ENCODE measurements at regions not wholly inside any gene's neighbourhood (a gene's known extent, or its start where the extent isn't known, plus 50 kb on each side); places are given as distances from the start of the nearest gene placed in this dataset.
A peak's percentile ranks its signal among the peaks of the same experiment; 100 is the strongest.

- DNase-seq = no peak
Measured at GRCh38 chr13:109976206-109976997, 190.0 kb upstream of the IRS2 start.

GRCh38 chr13:109974354-109974753 is 188.0 kb upstream of the IRS2 start:
- no peak for DNase-seq

- no peak for DNase-seq
Measured at GRCh38 chr13:109973279-109973678, 186.9 kb upstream of the IRS2 start.

- DNase-seq = no peak
Measured at GRCh38 chr13:109971456-109972090, 185.2 kb upstream of the IRS2 start.

- no peak for DNase-seq
Measured at GRCh38 chr13:109971006-109971405, 184.6 kb upstream of the IRS2 start.

- peak; percentile 1 to 34 for DNase-seq
Measured at GRCh38 chr13:109968876-109969577, 182.6 kb upstream of the IRS2 start.

- no peak for DNase-seq
Measured at GRCh38 chr13:109963960-109964563, 177.7 kb upstream of the IRS2 start.

GRCh38 chr13:109963384-109963783 is 177.0 kb upstream of the IRS2 start:
- DNase-seq = no peak

- no peak for DNase-seq
Measured at GRCh38 chr13:109959903-109960302, 173.5 kb upstream of the IRS2 start.

GRCh38 chr13:109957875-109958274 is 171.5 kb upstream of the IRS2 start:
- no peak for DNase-seq

GRCh38 chr13:109955598-109955997 is 169.2 kb upstream of the IRS2 start:
- DNase-seq = no peak

GRCh38 chr13:109954441-109954840 is 168.1 kb upstream of the IRS2 start:
- DNase-seq = no peak

GRCh38 chr13:109951491-109951890 is 165.1 kb upstream of the IRS2 start:
- no peak for DNase-seq

- no peak for DNase-seq
Measured at GRCh38 chr13:109949397-109949796, 163.0 kb upstream of the IRS2 start.

- DNase-seq = no peak
Measured at GRCh38 chr13:109947006-109947405, 160.6 kb upstream of the IRS2 start.

GRCh38 chr13:109945206-109945960 is 159.0 kb upstream of the IRS2 start:
- no peak for DNase-seq

GRCh38 chr13:109941951-109942350 is 155.6 kb upstream of the IRS2 start:
- DNase-seq = no peak

- no peak for DNase-seq
Measured at GRCh38 chr13:109941221-109941620, 154.8 kb upstream of the IRS2 start.

GRCh38 chr13:109940637-109941036 is 154.3 kb upstream of the IRS2 start:
- no peak for DNase-seq

- DNase-seq = no peak
Measured at GRCh38 chr13:109939838-109940237, 153.5 kb upstream of the IRS2 start.

- DNase-seq = no peak
Measured at GRCh38 chr13:109939180-109939579, 152.8 kb upstream of the IRS2 start.

- DNase-seq = no peak
Measured at GRCh38 chr13:109938255-109938936, 152.0 kb upstream of the IRS2 start.
